DOHH2 (cell line): ENCODE measurements at regions not wholly inside any gene's neighbourhood (a gene's known extent, or its start where the extent isn't known, plus 50 kb on each side); places are given as distances from the start of the nearest gene placed in this dataset.
"Not testable (repeated sequence)": the region's sequence is repeated elsewhere in the genome, so short reads cannot be mapped to it uniquely, and the experiment has no call there.

Experiments
- H3F3A ChIP-seq: fragments of 200-600 bp; sonication (generic), shearing (Covaris generic); 2 replicates; pipeline ENCODE4 v1.6.0; 2016; ENCODE audit warnings: antibody characterized with exemption, mild to moderate bottlenecking; ENCODE audit not compliant: control insufficient read depth, insufficient read depth
- H3K27ac ChIP-seq: fragments of 200-600 bp; sonication (generic); 2 replicates; pipeline ENCODE4 v1.5.1; 2014; ENCODE audit warnings: low read depth, mild to moderate bottlenecking, low read length, moderate library complexity
- H3K27me3 ChIP-seq: fragments of 200-600 bp; sonication (generic); 2 replicates; pipeline ENCODE4 v1.6.1; 2014; ENCODE audit warnings: mild to moderate bottlenecking, low read length, mixed read lengths; ENCODE audit not compliant: control insufficient read depth
- H3K36me3 ChIP-seq: fragments of 200-600 bp; sonication (generic); 2 replicates; pipeline ENCODE4 v1.6.1; 2014; ENCODE audit warnings: mild to moderate bottlenecking, low read length, moderate library complexity, mixed read lengths; ENCODE audit not compliant: control insufficient read depth
- H3K4me1 ChIP-seq: fragments of 200-600 bp; sonication (generic); 2 replicates; pipeline ENCODE4 v1.6.1; 2014; ENCODE audit warnings: mild to moderate bottlenecking, low read length, mixed read lengths; ENCODE audit not compliant: control insufficient read depth
- H3K4me2 ChIP-seq: fragments of 200-600 bp; sonication (generic); 2 replicates; pipeline ENCODE4 v1.6.0; 2014; ENCODE audit warnings: mild to moderate bottlenecking, low read length, moderate library complexity
- H3K4me3 ChIP-seq: fragments of 200-600 bp; sonication (generic); 2 replicates; pipeline ENCODE4 v1.5.1; 2014; ENCODE audit warnings: mild to moderate bottlenecking, low read length, mixed read lengths
- H3K79me2 ChIP-seq: fragments of 200-600 bp; sonication (generic); 2 replicates; pipeline ENCODE4 v1.6.1; 2014; ENCODE audit warnings: mild to moderate bottlenecking, low read length, mixed read lengths; ENCODE audit not compliant: control insufficient read depth
- H3K9me2 ChIP-seq: fragments of 200-600 bp; sonication (generic); replicated peaks from 2 replicates; pipeline ENCODE4 v1.6.1; 2014; ENCODE audit warnings: mild to moderate bottlenecking, low read length, mixed read lengths; ENCODE audit not compliant: control insufficient read depth
- H3K9me3 ChIP-seq: fragments of 200-600 bp; sonication (generic); 2 replicates; pipeline ENCODE4 v1.6.1; 2014; ENCODE audit warnings: antibody characterized with exemption, low read length, mixed read lengths; ENCODE audit not compliant: control insufficient read depth, insufficient read depth
- H4K20me1 ChIP-seq: fragments of 200-600 bp; sonication (generic); 2 replicates; pipeline ENCODE4 v1.6.0; 2014; ENCODE audit warnings: low read depth, mild to moderate bottlenecking, antibody characterized with exemption, low read length, moderate library complexity; ENCODE audit not compliant: control insufficient read depth, insufficient read depth
- CTCF ChIP-seq: fragments of 200-600 bp; sonication (generic); IDR thresholded peaks from one replicate; pipeline ENCODE4 v1.5.1; 2014; ENCODE audit warnings: antibody characterized with exemption, mild to moderate bottlenecking, low read depth, low read length; ENCODE audit not compliant: poor library complexity, severe bottlenecking
- EZH2phosphoT487 ChIP-seq: fragments of 200-600 bp; sonication (generic); IDR thresholded peaks from 2 replicates; pipeline ENCODE4 v1.6.1; 2017; ENCODE audit warnings: borderline replicate concordance, mild to moderate bottlenecking, antibody characterized with exemption, low read length, moderate library complexity, mixed read lengths

- Histone ChIP-seq H4K20me1 (no peaks in the 10 kb centered on the region), H3K4me1 (no peaks in the 10 kb centered on the region), H3K9me3 (peaks cover 3% of the 10 kb centered on the region; the same call in 1 of the 2 replicates), H3K9me2 (no peaks in the 10 kb centered on the region), H3K27me3 (no peaks in the 10 kb centered on the region), H3K36me3 (no peaks in the 10 kb centered on the region), H3K4me3 (no peak overlapping the region), H3F3A (no peaks in the 10 kb centered on the region), H3K27ac (no peak overlapping the region), H3K4me2 (no peak overlapping the region), H3K79me2 (no peaks in the 10 kb centered on the region)
- no peak for TF ChIP-seq EZH2phosphoT487
- TF ChIP-seq CTCF, result no peak
These were observed 410.5 kb upstream of the CNTNAP5 start for GRCh38 chr2:123614596-123614995.

- not testable (repeated sequence) for H3K79me2 ChIP-seq, H3K9me3 ChIP-seq, H3K36me3 ChIP-seq, H3K4me2 ChIP-seq, H3K4me1 ChIP-seq, H3K27ac ChIP-seq, H3K9me2 ChIP-seq, H4K20me1 ChIP-seq, H3F3A ChIP-seq, H3K27me3 ChIP-seq, H3K4me3 ChIP-seq
These were observed 406.4 kb upstream of the CNTNAP5 start for GRCh38 chr2:123618642-123619041.

DNA sequence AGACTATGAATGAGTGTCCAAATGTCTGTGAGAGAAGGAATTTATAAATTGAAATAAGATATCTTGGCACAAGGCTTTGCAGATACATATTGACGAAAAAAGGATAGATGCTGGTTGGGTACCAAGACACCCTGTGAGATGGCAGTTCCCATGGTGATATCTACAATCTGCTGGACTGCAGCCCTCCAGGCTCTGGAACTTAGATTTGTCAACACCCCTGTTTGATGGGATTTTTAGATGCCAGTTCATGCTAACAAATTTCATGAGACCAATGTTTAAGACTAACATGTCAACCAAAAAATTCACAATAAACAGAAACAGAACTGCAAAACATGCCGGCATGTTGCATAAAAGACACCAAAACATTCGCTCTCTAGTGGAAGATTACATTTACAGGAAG, 400.3 kb upstream of the CNTNAP5 start:
- no peaks in the 10 kb centered on the region for H4K20me1 ChIP-seq
- TF ChIP-seq CTCF (no peak), EZH2phosphoT487 (no peak)
- H3K4me3 ChIP-seq, result no peak overlapping the region
- H3K27me3 ChIP-seq, result no peaks in the 10 kb centered on the region
- no peaks in the 10 kb centered on the region for H3K36me3 ChIP-seq
- H3K4me1 ChIP-seq, result no peaks in the 10 kb centered on the region
- H3K4me2 ChIP-seq, result no peak overlapping the region
- no peaks in the 10 kb centered on the region for H3K79me2 ChIP-seq
- H3F3A ChIP-seq, result no peaks in the 10 kb centered on the region
- H3K9me2 ChIP-seq, result no peaks in the 10 kb centered on the region
- no peaks in the 10 kb centered on the region for H3K9me3 ChIP-seq
- no peak overlapping the region for H3K27ac ChIP-seq

DNA sequence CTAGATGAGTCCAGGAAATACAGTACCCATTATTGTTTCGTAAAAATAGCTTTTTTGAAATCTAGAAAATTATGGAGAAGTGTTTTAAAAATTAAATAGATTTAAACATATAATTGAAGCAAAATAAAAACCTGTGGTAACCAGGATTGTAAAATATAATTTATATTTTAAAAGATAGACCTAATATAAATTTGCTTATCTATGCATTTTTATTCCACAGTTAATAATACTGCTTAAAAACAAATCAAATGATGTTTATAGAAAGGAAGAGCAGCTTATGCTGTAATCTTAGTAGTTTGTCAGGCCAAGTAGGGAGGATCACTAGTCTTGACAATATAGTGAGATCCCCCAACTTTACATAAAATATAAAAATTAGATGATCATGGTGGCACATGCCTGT, 388.9 kb upstream of the CNTNAP5 start:
- Histone ChIP-seq H3K4me1 (no peaks in the 10 kb centered on the region), H4K20me1 (no peaks in the 10 kb centered on the region), H3K4me2 (no peak overlapping the region), H3K27me3 (no peaks in the 10 kb centered on the region), H3K4me3 (no peak overlapping the region), H3K9me3 (no peaks in the 10 kb centered on the region; the same call in 1 of the 2 replicates), H3K27ac (no peak overlapping the region), H3K36me3 (no peaks in the 10 kb centered on the region), H3K79me2 (no peaks in the 10 kb centered on the region), H3F3A (no peaks in the 10 kb centered on the region), H3K9me2 (no peaks in the 10 kb centered on the region; the same call in 1 of the 2 replicates)
- no peak for TF ChIP-seq EZH2phosphoT487
- no peak for TF ChIP-seq CTCF
